ENCODE measurements at regions not wholly inside any gene's neighbourhood (a gene's known extent, or its start where the extent isn't known, plus 50 kb on each side); places are given as distances from the start of the nearest gene placed in this dataset.

DNA sequence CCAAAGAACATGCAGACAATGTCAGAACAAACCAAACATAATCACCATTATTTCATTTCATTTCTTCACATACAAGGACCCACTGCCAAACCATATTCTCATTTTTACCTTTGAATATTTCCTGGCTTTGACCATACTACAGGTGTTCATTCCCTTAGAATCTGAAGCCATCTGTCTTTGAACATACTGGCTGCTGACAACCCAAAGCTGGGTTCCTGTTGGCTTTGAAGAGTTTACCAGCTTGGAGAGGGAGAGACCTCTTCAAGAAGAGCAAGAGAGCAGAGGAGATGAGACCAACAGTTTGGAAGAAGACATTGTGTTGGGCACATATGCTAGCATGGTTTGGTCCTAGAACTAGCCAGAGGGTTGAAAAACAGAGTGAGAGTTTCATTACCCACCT, 145.6 kb upstream of the KCNIP4 start:
- in situ Hi-C loops (cut with MboI), result no loop called here
- no peak overlapping the region for H3K4me3 ChIP-seq
- RAD21 ChIA-PET (ENCODE audit: unreplicated experiment), result no interaction called here
- no peak overlapping the region for H3K4me2 ChIP-seq (ENCODE audit: control insufficient read depth, insufficient read depth)
- no peaks in the 10 kb centered on the region for H3K27me3 ChIP-seq (replicated peaks in 1 of 2; ENCODE audit: control insufficient read depth in 2 of 2, insufficient read depth in 2 of 2, low read length in 1 of 2)
- DNase-seq (ENCODE audit: low read depth, low spot score) (no peak), ATAC-seq (no peak), FAIRE-seq (no peak)
- SMC1A ChIA-PET (ENCODE audit: uncharacterized antibody, unreplicated experiment), result no interaction called here
- no peak overlapping the region for H3K27ac ChIP-seq (ENCODE audit: control insufficient read depth, insufficient read depth)
- no peak overlapping the region for H2AFZ ChIP-seq (ENCODE audit: control insufficient read depth, low read depth, low read length)
- H3K36me3 ChIP-seq (ENCODE audit: control insufficient read depth in 2 of 2, insufficient read depth in 2 of 2, low read length in 1 of 2), result no peaks in the 10 kb centered on the region
- H3K4me1 ChIP-seq (ENCODE audit: control insufficient read depth, insufficient read depth, low read length), result no peaks in the 10 kb centered on the region
- no peaks in the 10 kb centered on the region for H4K20me1 ChIP-seq (ENCODE audit: control insufficient read depth, insufficient read depth)
- no peak for TF ChIP-seq ZNF274 (IDR thresholded peaks at IDR 0.05; ENCODE audit: insufficient read depth, insufficient read length)
- TF ChIP-seq RELB (IDR thresholded peaks at IDR 0.05; ENCODE audit: low read depth), result no peak
- no peak for TF ChIP-seq BMI1 (IDR thresholded peaks at IDR 0.05; ENCODE audit: borderline replicate concordance)
- TF ChIP-seq, protein P1, sequence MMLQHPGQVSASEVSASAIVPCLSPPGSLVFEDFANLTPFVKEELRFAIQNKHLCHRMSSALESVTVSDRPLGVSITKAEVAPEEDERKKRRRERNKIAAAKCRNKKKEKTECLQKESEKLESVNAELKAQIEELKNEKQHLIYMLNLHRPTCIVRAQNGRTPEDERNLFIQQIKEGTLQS (IDR thresholded peaks at IDR 0.05; ENCODE audit: borderline replicate concordance, extremely low read depth, low read depth, low read length), result no peak
- no peak for TF ChIP-seq CHD2 (IDR thresholded peaks at IDR 0.05; ENCODE audit: borderline replicate concordance, low read depth, low read length)
- TF ChIP-seq, protein P2, sequence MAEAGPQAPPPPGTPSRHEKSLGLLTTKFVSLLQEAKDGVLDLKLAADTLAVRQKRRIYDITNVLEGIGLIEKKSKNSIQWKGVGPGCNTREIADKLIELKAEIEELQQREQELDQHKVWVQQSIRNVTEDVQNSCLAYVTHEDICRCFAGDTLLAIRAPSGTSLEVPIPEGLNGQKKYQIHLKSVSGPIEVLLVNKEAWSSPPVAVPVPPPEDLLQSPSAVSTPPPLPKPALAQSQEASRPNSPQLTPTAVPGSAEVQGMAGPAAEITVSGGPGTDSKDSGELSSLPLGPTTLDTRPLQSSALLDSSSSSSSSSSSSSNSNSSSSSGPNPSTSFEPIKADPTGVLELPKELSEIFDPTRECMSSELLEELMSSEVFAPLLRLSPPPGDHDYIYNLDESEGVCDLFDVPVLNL (IDR thresholded peaks at IDR 0.05; ENCODE audit: low read depth, low read length), result no peak
- no peak for TF ChIP-seq CREM (IDR thresholded peaks at IDR 0.05; ENCODE audit: low read depth)
- TF ChIP-seq IRF4 (IDR thresholded peaks at IDR 0.05; ENCODE audit: low read depth, low read length), result no peak
- no peak for TF ChIP-seq POLR2AphosphoS2 (IDR thresholded peaks at IDR 0.05; ENCODE audit: low read depth, low read length)
- TF ChIP-seq HCFC1 (IDR thresholded peaks at IDR 0.05; ENCODE audit: low read length), result no peak
- no peak for TF ChIP-seq SMAD1 (IDR thresholded peaks at IDR 0.05; ENCODE audit: low read depth, partially characterized antibody)
- TF ChIP-seq RELA (IDR thresholded peaks at IDR 0.05; ENCODE audit: borderline replicate concordance, partially characterized antibody), result no peak
- TF ChIP-seq MTA2 (IDR thresholded peaks at IDR 0.05; ENCODE audit: low read depth), result no peak
- no peak for TF ChIP-seq POLR2A (IDR thresholded peaks at IDR 0.05; ENCODE audit: low read depth, low read length)
- TF ChIP-seq PAX5 (IDR thresholded peaks at IDR 0.05; ENCODE audit: borderline replicate concordance, low read depth, low read length), result no peak
- TF ChIP-seq, protein P3, sequence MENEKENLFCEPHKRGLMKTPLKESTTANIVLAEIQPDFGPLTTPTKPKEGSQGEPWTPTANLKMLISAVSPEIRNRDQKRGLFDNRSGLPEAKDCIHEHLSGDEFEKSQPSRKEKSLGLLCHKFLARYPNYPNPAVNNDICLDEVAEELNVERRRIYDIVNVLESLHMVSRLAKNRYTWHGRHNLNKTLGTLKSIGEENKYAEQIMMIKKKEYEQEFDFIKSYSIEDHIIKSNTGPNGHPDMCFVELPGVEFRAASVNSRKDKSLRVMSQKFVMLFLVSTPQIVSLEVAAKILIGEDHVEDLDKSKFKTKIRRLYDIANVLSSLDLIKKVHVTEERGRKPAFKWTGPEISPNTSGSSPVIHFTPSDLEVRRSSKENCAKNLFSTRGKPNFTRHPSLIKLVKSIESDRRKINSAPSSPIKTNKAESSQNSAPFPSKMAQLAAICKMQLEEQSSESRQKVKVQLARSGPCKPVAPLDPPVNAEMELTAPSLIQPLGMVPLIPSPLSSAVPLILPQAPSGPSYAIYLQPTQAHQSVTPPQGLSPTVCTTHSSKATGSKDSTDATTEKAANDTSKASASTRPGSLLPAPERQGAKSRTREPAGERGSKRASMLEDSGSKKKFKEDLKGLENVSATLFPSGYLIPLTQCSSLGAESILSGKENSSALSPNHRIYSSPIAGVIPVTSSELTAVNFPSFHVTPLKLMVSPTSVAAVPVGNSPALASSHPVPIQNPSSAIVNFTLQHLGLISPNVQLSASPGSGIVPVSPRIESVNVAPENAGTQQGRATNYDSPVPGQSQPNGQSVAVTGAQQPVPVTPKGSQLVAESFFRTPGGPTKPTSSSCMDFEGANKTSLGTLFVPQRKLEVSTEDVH (IDR thresholded peaks at IDR 0.05; ENCODE audit: low read depth, partially characterized antibody), result no peak
- TF ChIP-seq EP300 (IDR thresholded peaks at IDR 0.05; ENCODE audit: borderline replicate concordance in 1 of 2, control insufficient read depth in 1 of 2, low read depth in 2 of 2, low read length in 2 of 2), result no peak
- TF ChIP-seq SIN3A (IDR thresholded peaks at IDR 0.05; ENCODE audit: low read depth, low read length), result no peak
- no TSS peak for BruUV-seq (replicated peaks)
- H3K79me2 ChIP-seq (ENCODE audit: control insufficient read depth, insufficient read depth, low read length), result no peaks in the 10 kb centered on the region
- CTCF ChIA-PET, result interaction anchor here (3.0 kb wide), 1 partner anchor 304 kb away, joined by 9 read pairs; no protein-coding TSS in a partner anchor
- H3K9ac ChIP-seq (ENCODE audit: control insufficient read depth, insufficient read depth, low read length), result no peak overlapping the region
- intact Hi-C loops (cut with micrococcal nuclease; ENCODE audit: unreplicated experiment), result no loop called here
- H3K9me3 ChIP-seq (replicated peaks; ENCODE audit: control insufficient read depth, insufficient read depth, low read length), result no peaks in the 10 kb centered on the region
- POLR2A ChIA-PET, result no interaction called here
